CD4-positive, CD25-positive, alpha-beta regulatory T cell (primary cell): ENCODE measurements at regions not wholly inside any gene's neighbourhood (a gene's known extent, or its start where the extent isn't known, plus 50 kb on each side); places are given as distances from the start of the nearest gene placed in this dataset.

Experiments
- ATAC-seq, 2 donors: fragments of 150-1000 bp; cut with Tn5 transposase; one replicate each; pipeline ENCODE4 v1.10.0; 2021; ENCODE audit warnings: low read depth in 2 of 2, moderate number of reproducible peaks in 2 of 2, moderate library complexity in 1 of 2
- DNase-seq, 3 donors: peaks; one replicate each; pipeline versions ENCODE4 v3.0.0 to v3.0.0-alpha.2; 2012 to 2022; ENCODE audit warnings: mixed read lengths in 1 of 3
- H3K27ac ChIP-seq: one replicate; pipeline ENCODE4 v1.7.0; 2013; ENCODE audit warnings: mild to moderate bottlenecking, low read length; ENCODE audit not compliant: insufficient read depth, poor library complexity, severe bottlenecking
- H3K27me3 ChIP-seq: one replicate; pipeline ENCODE4 v1.7.0; 2013; ENCODE audit warnings: low read length; ENCODE audit not compliant: control insufficient read depth, insufficient read depth
- H3K36me3 ChIP-seq: one replicate; pipeline ENCODE4 v1.7.0; 2013; ENCODE audit warnings: mild to moderate bottlenecking, low read length, moderate library complexity; ENCODE audit not compliant: control insufficient read depth, insufficient read depth
- H3K4me1 ChIP-seq: 2 replicates; pipeline ENCODE4 v1.7.0; 2013; ENCODE audit warnings: mild to moderate bottlenecking, low read length; ENCODE audit not compliant: insufficient read depth, control insufficient read depth, poor library complexity, severe bottlenecking
- H3K4me3 ChIP-seq: one replicate; pipeline ENCODE4 v1.7.0; 2013; ENCODE audit warnings: low read depth, mild to moderate bottlenecking, low read length, moderate library complexity
- H3K9me3 ChIP-seq, 2 experiments: 1 replicate in 1 of 2; 2 replicates in 1 of 2; pipeline ENCODE4 v1.7.0; 2013; ENCODE audit warnings: low read length in 2 of 2, mild to moderate bottlenecking in 1 of 2, moderate library complexity in 1 of 2; ENCODE audit not compliant: control insufficient read depth in 2 of 2
- H3K27ac Mint-ChIP-seq, 3 donors: one replicate each; pipeline ENCODE4 v1.8.0; 2020 to 2022; ENCODE audit warnings: mild to moderate bottlenecking in 3 of 3, mixed read lengths in 3 of 3, moderate library complexity in 2 of 3
- H3K27me3 Mint-ChIP-seq: one replicate; pipeline ENCODE4 v1.8.0; 2022; ENCODE audit warnings: mild to moderate bottlenecking, mixed read lengths
- H3K36me3 Mint-ChIP-seq: one replicate; pipeline ENCODE4 v1.8.0; 2020; ENCODE audit warnings: mixed read lengths
- H3K4me1 Mint-ChIP-seq, 4 donors: one replicate each; pipeline ENCODE4 v1.8.0; 2020 to 2022; ENCODE audit warnings: mixed read lengths in 4 of 4, mild to moderate bottlenecking in 1 of 4
- H3K4me3 Mint-ChIP-seq, 4 donors: one replicate each; pipeline ENCODE4 v1.8.0; 2020 to 2022; ENCODE audit warnings: mild to moderate bottlenecking in 4 of 4, mixed read lengths in 4 of 4, moderate library complexity in 3 of 4
- H3K9me3 Mint-ChIP-seq, 7 donors: one replicate each; pipeline ENCODE4 v1.8.0; 2020 to 2022; ENCODE audit warnings: mixed read lengths in 7 of 7, mild to moderate bottlenecking in 3 of 7, moderate library complexity in 2 of 7

GRCh38 chr1:185574139-185574875, 159.9 kb upstream of the HMCN1 start:
- peaks cover 6 to 36% (median 21%) of the 10 kb centered on the region in 4 donors for H3K4me1 Mint-ChIP-seq
- no peak for ATAC-seq

DNA sequence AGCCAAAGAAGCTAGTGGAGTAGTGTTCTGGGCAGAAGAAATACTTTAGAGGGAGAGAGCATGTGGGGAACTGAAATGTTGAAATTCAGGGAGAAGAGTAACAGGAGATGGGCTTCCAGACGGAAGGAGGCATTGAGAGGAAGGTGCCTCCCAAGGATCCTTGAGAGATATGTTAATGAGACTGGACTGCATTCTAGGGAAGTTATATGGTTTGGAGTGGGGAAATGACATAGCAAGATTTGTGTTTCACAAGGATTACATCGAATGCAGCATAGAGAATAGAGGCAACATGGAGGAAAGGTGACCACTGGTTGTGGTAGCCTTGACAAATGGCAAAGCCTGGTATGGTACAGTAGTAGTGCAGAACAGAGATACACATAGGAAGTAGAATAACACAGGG, 160.5 kb upstream of the HMCN1 start:
- Mint-ChIP-seq H3K27ac (peak overlapping the region in 1 of 3 donors; percentile 9), H3K9me3 (peaks cover 0 to 15% (median 3%) of the 10 kb centered on the region in 7 donors)
- DNase-seq = no peak

More at GRCh38 chr1:185574139-185574875, 159.9 kb upstream of the HMCN1 start:
- peaks cover 4% of the 10 kb centered on the region for H3K36me3 Mint-ChIP-seq
- Histone ChIP-seq H3K27me3 (no peaks in the 10 kb centered on the region), H3K27ac (no peak overlapping the region), H3K9me3 (peaks cover 6 to 14% of the 10 kb centered on the region in 2 experiments), H3K4me3 (no peak overlapping the region), H3K36me3 (no peaks in the 10 kb centered on the region), H3K4me1 (peaks cover 9% of the 10 kb centered on the region)
- DNase-seq = no peak
- H3K4me3 Mint-ChIP-seq = no peak overlapping the region
- H3K9me3 Mint-ChIP-seq = peaks cover 0 to 21% (median 6%) of the 10 kb centered on the region in 7 donors
- no peaks in the 10 kb centered on the region for H3K27me3 Mint-ChIP-seq
- H3K27ac Mint-ChIP-seq = peak overlapping the region in 2 of 3 donors; percentile 9 to 72

DNA sequence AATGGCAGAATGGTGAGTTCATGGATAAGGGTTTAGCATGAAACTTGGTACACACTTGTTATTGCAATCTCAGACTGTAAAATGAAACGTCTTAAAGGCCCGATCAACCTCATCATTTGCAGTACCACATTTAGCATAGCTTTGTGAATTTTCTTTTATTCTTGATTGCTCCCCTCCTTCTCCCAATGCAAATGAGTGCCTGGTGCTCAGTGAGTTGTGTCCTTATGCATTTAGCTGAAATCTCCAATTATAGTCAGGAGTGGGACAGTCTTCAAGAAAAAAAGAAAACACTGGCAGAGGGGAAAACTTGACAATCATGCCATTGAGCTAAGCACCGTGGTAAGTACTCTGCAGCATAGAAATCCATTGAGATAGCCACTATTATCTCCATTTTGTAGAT, 161.0 kb upstream of the HMCN1 start:
- H3K27me3 Mint-ChIP-seq = no peaks in the 10 kb centered on the region
- DNase-seq (no peak), ATAC-seq (no peak)
- no peak overlapping the region for H3K27ac Mint-ChIP-seq
- peaks cover 0 to 11% (median 3%) of the 10 kb centered on the region in 7 donors for H3K9me3 Mint-ChIP-seq
- H3K4me1 ChIP-seq = peaks cover 21% of the 10 kb centered on the region
- no peaks in the 10 kb centered on the region for H3K36me3 ChIP-seq
- peaks cover 2 to 3% of the 10 kb centered on the region in 2 experiments for H3K9me3 ChIP-seq
- H3K4me3 ChIP-seq = no peak overlapping the region
- H3K27me3 ChIP-seq = no peaks in the 10 kb centered on the region
- no peak overlapping the region for H3K27ac ChIP-seq
- H3K4me1 Mint-ChIP-seq = peaks cover 14 to 48% (median 32%) of the 10 kb centered on the region in 4 donors
- no peaks in the 10 kb centered on the region for H3K36me3 Mint-ChIP-seq
- H3K4me3 Mint-ChIP-seq = no peak overlapping the region

More for the DNA sequence above, 160.5 kb upstream of the HMCN1 start:
- Histone ChIP-seq H3K4me1 (peaks cover 16% of the 10 kb centered on the region), H3K4me3 (no peak overlapping the region), H3K9me3 (peaks cover 6 to 8% of the 10 kb centered on the region in 2 experiments), H3K27ac (no peak overlapping the region), H3K27me3 (no peaks in the 10 kb centered on the region), H3K36me3 (no peaks in the 10 kb centered on the region)
- H3K4me3 Mint-ChIP-seq = no peak overlapping the region
- peaks cover 2% of the 10 kb centered on the region for H3K36me3 Mint-ChIP-seq
- peaks cover 9 to 42% (median 27%) of the 10 kb centered on the region in 4 donors for H3K4me1 Mint-ChIP-seq
- H3K27me3 Mint-ChIP-seq = no peaks in the 10 kb centered on the region
- ATAC-seq = no peak

DNA sequence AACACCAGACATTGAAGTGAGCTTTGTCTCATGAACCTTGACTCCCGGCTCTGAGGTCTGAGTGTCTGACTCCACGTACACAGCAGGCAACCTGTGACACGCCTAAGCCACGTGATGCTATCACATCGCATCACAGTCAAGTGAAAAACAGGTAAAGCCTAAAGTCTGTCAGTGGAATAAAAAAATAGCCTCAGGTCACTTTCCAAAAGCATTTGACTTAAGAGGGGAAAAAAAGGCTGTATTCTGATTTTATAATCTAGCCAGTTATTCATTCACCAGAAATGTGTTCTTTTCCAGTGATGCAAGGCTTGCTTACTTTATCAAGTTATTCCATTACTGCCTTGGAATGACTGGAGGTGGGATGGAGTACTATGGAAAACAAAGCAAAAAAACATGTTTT, 163.2 kb upstream of the HMCN1 start:
- Mint-ChIP-seq H3K36me3 (no peaks in the 10 kb centered on the region), H3K4me1 (peaks cover 25 to 70% (median 50%) of the 10 kb centered on the region in 4 donors), H3K9me3 (peaks cover 0 to 4% (median 1%) of the 10 kb centered on the region in 7 donors), H3K4me3 (no peak overlapping the region), H3K27ac (peak overlapping the region; percentile 60 to 99 (median 88)), H3K27me3 (peaks cover 12% of the 10 kb centered on the region)
- Histone ChIP-seq H3K9me3 (no peaks in the 10 kb centered on the region), H3K27me3 (no peaks in the 10 kb centered on the region), H3K4me3 (no peak overlapping the region), H3K4me1 (peaks cover 43% of the 10 kb centered on the region), H3K27ac (no peak overlapping the region), H3K36me3 (no peaks in the 10 kb centered on the region)
- ATAC-seq = no peak
- peak in 2 of 3 donors; percentile 37 to 41 for DNase-seq

DNA sequence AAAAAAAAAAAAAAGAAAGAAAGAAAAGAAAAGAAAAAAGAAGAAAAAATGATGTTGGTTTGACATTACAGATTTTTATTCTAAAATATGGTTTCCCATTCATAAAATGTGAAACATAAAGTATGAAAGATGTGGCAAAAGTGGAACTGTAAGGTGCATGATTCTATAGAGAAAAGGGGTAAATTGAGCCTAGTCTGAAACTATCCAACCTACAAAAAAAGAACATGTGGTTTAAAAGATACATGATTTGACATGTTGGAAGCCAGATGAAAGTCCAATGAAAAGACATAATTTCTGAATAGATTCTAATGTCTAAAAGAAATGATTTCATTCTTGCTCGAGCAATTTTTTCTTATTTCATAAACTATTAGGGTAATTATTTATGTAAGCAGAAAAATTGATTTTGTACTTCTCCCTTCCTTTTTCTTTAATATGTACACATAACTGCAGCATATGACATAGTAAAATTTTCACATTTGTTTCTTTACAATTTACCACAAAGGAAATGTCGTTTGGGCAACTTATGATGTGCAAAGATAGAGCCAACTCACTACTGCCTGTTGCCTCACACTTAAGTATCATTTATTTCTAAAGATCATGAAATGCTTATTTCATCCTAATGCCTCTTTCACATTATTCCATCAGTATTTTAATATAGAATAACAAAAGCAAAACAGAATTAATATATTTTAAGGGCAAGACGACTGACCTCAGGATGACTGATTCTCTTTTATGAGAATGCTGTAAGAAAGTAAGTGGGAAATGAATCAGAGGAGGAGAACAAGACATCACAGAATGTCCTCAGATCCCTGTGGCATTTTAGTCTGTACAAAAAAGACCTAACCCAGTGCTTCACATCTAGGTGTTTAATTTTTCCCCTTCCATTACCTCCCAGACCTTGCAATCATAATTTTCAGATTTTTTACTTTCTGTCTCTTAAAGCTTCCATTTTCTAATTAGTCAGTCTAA, 165.8 kb upstream of the HMCN1 start:
- Mint-ChIP-seq H3K27me3 (peaks cover 12% of the 10 kb centered on the region), H3K4me3 (peak overlapping the region; percentile 8 to 66 (median 52)), H3K36me3 (no peaks in the 10 kb centered on the region), H3K4me1 (peaks cover 21 to 84% (median 64%) of the 10 kb centered on the region in 4 donors), H3K27ac (peak overlapping the region; percentile 96 to 99 (median 99)), H3K9me3 (peaks cover 0 to 10% (median 1%) of the 10 kb centered on the region in 7 donors)
- Histone ChIP-seq H3K9me3 (no peaks in the 10 kb centered on the region), H3K4me3 (peak overlapping the region; percentile 73), H3K27me3 (no peaks in the 10 kb centered on the region), H3K4me1 (peaks cover 52% of the 10 kb centered on the region), H3K36me3 (no peaks in the 10 kb centered on the region), H3K27ac (peak overlapping the region; percentile 97)
- ATAC-seq (peak; percentile 15 to 36), DNase-seq (peak in 2 of 3 donors; percentile 52 to 55)

GRCh38 chr1:185567440-185567839, 166.8 kb upstream of the HMCN1 start:
- Mint-ChIP-seq H3K9me3 (peaks cover 0 to 6% (median 0%) of the 10 kb centered on the region in 7 donors), H3K4me1 (peaks cover 21 to 90% (median 70%) of the 10 kb centered on the region in 4 donors), H3K36me3 (no peaks in the 10 kb centered on the region), H3K4me3 (peak overlapping the region; percentile 64 to 79 (median 66)), H3K27ac (peak overlapping the region; percentile 96 to 99 (median 99)), H3K27me3 (peaks cover 12% of the 10 kb centered on the region)
- DNase-seq (no peak), ATAC-seq (peak; percentile 28 to 36)
- Histone ChIP-seq H3K9me3 (no peaks in the 10 kb centered on the region), H3K4me3 (peak overlapping the region; percentile 73), H3K4me1 (peaks cover 55% of the 10 kb centered on the region), H3K27me3 (no peaks in the 10 kb centered on the region), H3K36me3 (no peaks in the 10 kb centered on the region), H3K27ac (peak overlapping the region; percentile 97)

DNA sequence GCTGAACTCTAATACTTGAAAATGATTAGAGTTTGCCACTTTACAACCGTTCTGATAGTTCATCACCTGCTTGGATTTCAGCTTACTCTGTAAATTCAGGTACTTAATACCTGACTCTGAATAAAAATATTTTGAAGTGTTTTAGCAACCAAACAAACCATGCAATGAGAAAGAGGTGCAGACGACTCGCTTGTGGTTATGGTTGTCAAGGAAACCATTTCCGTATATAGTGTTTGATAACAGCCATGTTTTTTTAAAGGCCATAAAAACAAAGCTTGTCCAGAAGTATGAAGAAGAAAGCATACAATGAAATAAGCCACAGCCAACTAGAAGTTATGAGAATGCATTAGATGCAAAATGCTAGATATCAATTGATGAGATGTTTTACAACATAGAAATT, 167.2 kb upstream of the HMCN1 start:
- peaks cover 12% of the 10 kb centered on the region for H3K27me3 Mint-ChIP-seq
- Histone ChIP-seq H3K4me3 (peak overlapping the region; percentile 73), H3K9me3 (no peaks in the 10 kb centered on the region), H3K36me3 (no peaks in the 10 kb centered on the region), H3K27me3 (no peaks in the 10 kb centered on the region), H3K4me1 (peaks cover 59% of the 10 kb centered on the region), H3K27ac (peak overlapping the region; percentile 97)
- H3K4me3 Mint-ChIP-seq = peak overlapping the region; percentile 64 to 79 (median 66)
- no peaks in the 10 kb centered on the region for H3K36me3 Mint-ChIP-seq
- peak overlapping the region; percentile 96 to 99 (median 99) for H3K27ac Mint-ChIP-seq
- DNase-seq (peak; percentile 54 to 93 (median 88)), ATAC-seq (peak; percentile 89 to 90)
- peaks cover 0 to 6% (median 0%) of the 10 kb centered on the region in 7 donors for H3K9me3 Mint-ChIP-seq
- peaks cover 23 to 94% (median 74%) of the 10 kb centered on the region in 4 donors for H3K4me1 Mint-ChIP-seq
